SU-DHL-6 (cell line): ENCODE measurements at regions not wholly inside any gene's neighbourhood (a gene's known extent, or its start where the extent isn't known, plus 50 kb on each side); places are given as distances from the start of the nearest gene placed in this dataset.
"Not testable (repeated sequence)": the region's sequence is repeated elsewhere in the genome, so short reads cannot be mapped to it uniquely, and the experiment has no call there.

Source experiments
- H2AFZ ChIP-seq: fragments of 200-600 bp; sonication (generic); 2 replicates; pipeline ENCODE4 v1.6.1; 2014; ENCODE audit warnings: low read depth, mild to moderate bottlenecking, moderate library complexity, mixed read lengths, antibody characterized with exemption, low read length; ENCODE audit not compliant: severe bottlenecking
- H3F3A ChIP-seq: fragments of 200-600 bp; shearing (Covaris generic); 2 replicates; pipeline ENCODE4 v1.6.0; 2016; ENCODE audit warnings: antibody characterized with exemption, mild to moderate bottlenecking; ENCODE audit not compliant: insufficient read depth
- H3K27ac ChIP-seq: fragments of 200-600 bp; sonication (generic); 2 replicates; pipeline ENCODE4 v1.5.1; 2016; ENCODE audit warnings: low read depth, mild to moderate bottlenecking, low read length, moderate library complexity, mixed read lengths
- H3K27me3 ChIP-seq: fragments of 200-600 bp; sonication (generic), shearing (Covaris generic); 2 replicates; pipeline ENCODE4 v1.6.0; 2014; ENCODE audit warnings: mild to moderate bottlenecking, low read length
- H3K36me3 ChIP-seq: fragments of 200-600 bp; sonication (generic); 2 replicates; pipeline ENCODE4 v1.6.1; 2014; ENCODE audit warnings: mild to moderate bottlenecking, low read length, mixed read lengths
- H3K4me2 ChIP-seq: fragments of 300-600, 200-600 bp; shearing (Covaris generic), sonication (generic); 2 replicates; pipeline ENCODE4 v1.6.0; 2014; ENCODE audit warnings: low read length, low read depth, mild to moderate bottlenecking; ENCODE audit not compliant: poor library complexity, severe bottlenecking
- H3K4me3 ChIP-seq: fragments of 200-600 bp; sonication (generic); 2 replicates; pipeline ENCODE4 v1.5.1; 2014; ENCODE audit warnings: antibody characterized with exemption, low read length, mild to moderate bottlenecking, mixed read lengths; ENCODE audit not compliant: insufficient read depth, poor library complexity, severe bottlenecking
- H3K79me2 ChIP-seq: fragments of 200-600 bp; sonication (generic); 2 replicates; pipeline ENCODE4 v1.6.1; 2014; ENCODE audit warnings: mild to moderate bottlenecking, low read length, moderate library complexity; ENCODE audit not compliant: insufficient read depth
- H3K9ac ChIP-seq: fragments of 200-600 bp; sonication (generic); 2 replicates; pipeline ENCODE4 v1.7.0; 2014; ENCODE audit warnings: mild to moderate bottlenecking, low read length
- H3K9me2 ChIP-seq: fragments of 200-600 bp; sonication (generic); replicated peaks from 2 replicates; pipeline ENCODE4 v1.6.1; 2014; ENCODE audit warnings: low read length; ENCODE audit not compliant: insufficient read depth
- H3K9me3 ChIP-seq: fragments of 200-600 bp; sonication (generic); 2 replicates; pipeline ENCODE4 v1.6.1; 2014; ENCODE audit warnings: low read length, mixed read lengths; ENCODE audit not compliant: insufficient read depth
- H4K20me1 ChIP-seq: fragments of 200-600 bp; sonication (generic); 2 replicates; pipeline ENCODE4 v1.6.1; 2014; ENCODE audit warnings: low read depth, mild to moderate bottlenecking, antibody characterized with exemption, low read length, moderate library complexity, mixed read lengths
- EZH2phosphoT487 ChIP-seq: fragments of 200-600 bp; sonication (generic), shearing (Covaris generic); conservative IDR thresholded peaks from 2 replicates; pipeline ENCODE4 v1.6.1; 2018; ENCODE audit warnings: mild to moderate bottlenecking, antibody characterized with exemption, low read length, moderate library complexity, mixed read lengths
- TF ChIP-seq, protein P1 (sequence below): fragments of 200-600 bp; sonication (generic); IDR thresholded peaks from one replicate; pipeline ENCODE4 v1.5.1; 2017; ENCODE audit warnings: antibody characterized with exemption, mild to moderate bottlenecking, low read length, moderate library complexity; ENCODE audit not compliant: insufficient read depth, poor library complexity, severe bottlenecking

DNA sequence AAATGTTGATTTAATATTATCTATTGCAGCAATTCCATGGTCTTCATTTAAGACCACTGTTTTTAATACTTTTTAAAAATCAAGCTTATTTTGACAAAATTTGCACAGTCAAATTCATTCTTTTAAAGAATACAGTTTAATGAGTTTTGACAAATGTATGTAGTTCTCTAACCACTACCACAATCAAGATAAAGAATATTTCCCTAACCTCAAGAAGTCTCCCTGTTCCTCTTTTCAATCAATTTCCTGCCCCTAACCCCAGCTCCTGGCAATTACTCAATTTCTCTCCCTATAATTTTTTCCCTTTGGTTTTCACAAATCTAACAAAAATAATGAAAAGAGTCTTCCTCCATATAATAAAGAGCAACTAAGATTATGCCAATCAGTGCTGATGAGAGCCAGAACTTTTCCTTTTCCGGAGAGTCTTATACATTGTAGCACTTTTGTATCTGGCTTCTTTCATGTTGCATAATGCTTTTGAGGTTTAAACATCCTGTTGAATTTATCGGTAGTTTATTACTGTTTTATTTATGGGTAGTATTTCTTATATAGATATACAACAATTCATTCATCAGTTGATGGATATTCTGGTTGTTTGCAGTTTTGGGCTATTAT lies 231.7 kb downstream of the AASDHPPT start:
- H3K9me2 ChIP-seq, result no peaks in the 10 kb centered on the region
- no peaks in the 10 kb centered on the region for H3K27me3 ChIP-seq
- H2AFZ ChIP-seq, result no peak overlapping the region
- no peak overlapping the region for H3K9ac ChIP-seq
- TF ChIP-seq, protein P1, sequence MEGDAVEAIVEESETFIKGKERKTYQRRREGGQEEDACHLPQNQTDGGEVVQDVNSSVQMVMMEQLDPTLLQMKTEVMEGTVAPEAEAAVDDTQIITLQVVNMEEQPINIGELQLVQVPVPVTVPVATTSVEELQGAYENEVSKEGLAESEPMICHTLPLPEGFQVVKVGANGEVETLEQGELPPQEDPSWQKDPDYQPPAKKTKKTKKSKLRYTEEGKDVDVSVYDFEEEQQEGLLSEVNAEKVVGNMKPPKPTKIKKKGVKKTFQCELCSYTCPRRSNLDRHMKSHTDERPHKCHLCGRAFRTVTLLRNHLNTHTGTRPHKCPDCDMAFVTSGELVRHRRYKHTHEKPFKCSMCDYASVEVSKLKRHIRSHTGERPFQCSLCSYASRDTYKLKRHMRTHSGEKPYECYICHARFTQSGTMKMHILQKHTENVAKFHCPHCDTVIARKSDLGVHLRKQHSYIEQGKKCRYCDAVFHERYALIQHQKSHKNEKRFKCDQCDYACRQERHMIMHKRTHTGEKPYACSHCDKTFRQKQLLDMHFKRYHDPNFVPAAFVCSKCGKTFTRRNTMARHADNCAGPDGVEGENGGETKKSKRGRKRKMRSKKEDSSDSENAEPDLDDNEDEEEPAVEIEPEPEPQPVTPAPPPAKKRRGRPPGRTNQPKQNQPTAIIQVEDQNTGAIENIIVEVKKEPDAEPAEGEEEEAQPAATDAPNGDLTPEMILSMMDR, result no peak
- TF ChIP-seq EZH2phosphoT487, result no peak
- no peaks in the 10 kb centered on the region for H3K79me2 ChIP-seq
- no peaks in the 10 kb centered on the region for H3K9me3 ChIP-seq
- H3K27ac ChIP-seq, result no peak overlapping the region
- H4K20me1 ChIP-seq, result no peaks in the 10 kb centered on the region
- H3K36me3 ChIP-seq, result no peaks in the 10 kb centered on the region
- H3K4me2 ChIP-seq, result no peak overlapping the region
- H3K4me3 ChIP-seq, result no peak overlapping the region
- H3F3A ChIP-seq, result no peaks in the 10 kb centered on the region

DNA sequence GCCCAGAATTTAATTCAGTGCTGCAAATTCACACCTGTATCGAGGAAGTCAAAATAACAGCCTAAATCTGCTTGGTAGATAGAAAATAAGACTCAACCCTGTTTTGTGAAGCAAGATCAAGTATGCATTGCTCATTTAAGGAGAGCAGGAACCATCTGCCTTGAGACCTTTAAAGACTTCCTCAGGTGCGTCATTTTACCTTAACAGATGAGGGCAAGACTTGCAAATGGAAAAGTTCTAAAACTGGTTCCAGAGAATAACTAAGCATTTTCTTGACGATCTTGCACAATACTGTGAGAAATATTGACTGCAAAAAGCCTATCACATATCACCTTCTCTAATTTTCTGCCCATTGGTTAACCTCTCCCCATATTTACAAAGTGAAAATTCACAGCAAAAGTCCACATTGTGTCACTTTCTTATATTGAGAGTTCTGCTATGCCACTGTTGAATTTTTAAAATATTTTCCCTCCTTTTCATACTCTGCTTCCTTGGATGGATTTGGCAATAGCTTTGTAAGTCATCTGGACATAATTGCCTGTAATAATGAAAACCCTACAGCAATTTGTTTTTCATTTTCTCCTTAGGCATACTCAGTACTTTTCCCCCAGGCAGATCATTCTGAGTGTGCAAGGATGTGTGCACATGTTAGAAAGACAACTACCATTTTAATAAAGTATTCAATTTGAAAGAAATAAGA lies 234.2 kb downstream of the AASDHPPT start:
- Histone ChIP-seq H3K79me2 (no peaks in the 10 kb centered on the region), H3K9me2 (no peaks in the 10 kb centered on the region), H3K36me3 (no peaks in the 10 kb centered on the region), H3K9me3 (no peaks in the 10 kb centered on the region), H2AFZ (no peak overlapping the region), H3K4me2 (no peak overlapping the region), H3K27me3 (no peaks in the 10 kb centered on the region), H3F3A (no peaks in the 10 kb centered on the region), H4K20me1 (no peaks in the 10 kb centered on the region), H3K4me3 (no peak overlapping the region), H3K9ac (no peak overlapping the region), H3K27ac (no peak overlapping the region)
- TF ChIP-seq, protein P1, result no peak
- no peak for TF ChIP-seq EZH2phosphoT487

DNA sequence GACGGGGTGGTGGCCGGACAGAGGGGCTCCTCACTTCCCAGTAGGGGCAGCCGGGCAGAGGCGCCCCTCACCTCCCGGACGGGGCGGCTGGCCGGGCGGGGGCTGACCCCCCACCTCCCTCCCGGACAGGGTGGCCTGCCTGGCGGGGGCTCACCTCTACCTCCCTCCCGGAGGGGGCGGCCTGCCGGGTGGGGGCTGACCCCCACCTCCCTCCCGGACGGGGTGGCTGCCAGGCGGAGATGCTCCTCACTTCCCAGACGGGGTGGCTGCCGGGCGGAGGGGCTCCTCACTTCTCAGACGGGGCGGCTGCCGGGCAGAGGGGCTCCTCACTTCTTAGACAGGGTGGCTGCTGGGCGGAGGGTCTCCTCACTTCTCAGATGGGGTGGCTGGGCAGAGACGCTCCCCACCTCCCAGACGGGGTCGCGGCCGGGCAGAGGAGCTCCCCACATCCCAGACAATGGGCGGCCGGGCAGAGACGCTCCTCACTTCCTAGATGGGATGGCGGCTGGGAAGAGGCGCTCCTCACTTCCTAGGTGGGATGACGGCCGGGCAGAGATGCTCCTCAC lies 239.8 kb downstream of the AASDHPPT start:
- not testable (repeated sequence) for H3F3A ChIP-seq, H2AFZ ChIP-seq, H3K4me3 ChIP-seq, H3K4me2 ChIP-seq, H3K79me2 ChIP-seq, H3K9me3 ChIP-seq, H3K9ac ChIP-seq, H3K9me2 ChIP-seq, H3K27me3 ChIP-seq, H4K20me1 ChIP-seq, H3K27ac ChIP-seq, H3K36me3 ChIP-seq

DNA sequence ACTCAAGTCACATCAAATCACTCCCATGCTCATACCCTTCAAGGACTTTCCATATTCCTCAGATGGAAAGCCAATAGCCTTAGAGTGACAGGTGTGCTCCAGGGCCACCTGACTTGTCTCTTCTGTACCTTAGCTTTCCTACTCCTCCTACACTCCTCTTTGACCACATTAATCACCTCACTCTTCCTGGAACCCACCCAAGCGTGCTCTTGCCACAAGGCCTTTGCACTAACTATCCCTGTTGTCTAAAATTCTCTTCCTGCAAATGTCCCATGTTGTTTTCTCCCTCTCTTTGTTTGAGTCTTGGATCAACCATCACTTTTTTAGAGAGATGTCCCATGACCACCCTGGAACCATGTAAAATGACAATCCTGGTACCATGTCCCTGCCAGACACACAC lies 244.1 kb downstream of the AASDHPPT start:
- Histone ChIP-seq H2AFZ (no peak overlapping the region), H3K79me2 (no peaks in the 10 kb centered on the region), H3K36me3 (no peaks in the 10 kb centered on the region), H3K9me3 (no peaks in the 10 kb centered on the region), H3K4me3 (no peak overlapping the region), H3K9me2 (no peaks in the 10 kb centered on the region), H4K20me1 (no peaks in the 10 kb centered on the region), H3K9ac (no peak overlapping the region), H3F3A (no peaks in the 10 kb centered on the region), H3K27me3 (no peaks in the 10 kb centered on the region), H3K4me2 (no peak overlapping the region), H3K27ac (no peak overlapping the region)
- no peak for TF ChIP-seq EZH2phosphoT487
- TF ChIP-seq, protein P1, result no peak
